Heart right ventricle (tissue), 16 donors: ENCODE measurements at regions not wholly inside any gene's neighbourhood (a gene's known extent, or its start where the extent isn't known, plus 50 kb on each side); places are given as distances from the start of the nearest gene placed in this dataset.

ENCODE experiments used
- ATAC-seq, 8 donors: fragments of 200-7000 bp; cut with Tn5 transposase; one replicate each; pipeline ENCODE4 v1.9.1; 2020; ENCODE audit warnings: mild to moderate bottlenecking in 8 of 8, moderate library complexity in 8 of 8, moderate number of reproducible peaks in 1 of 8
- DNase-seq, 2 donors: peaks; one replicate each; pipeline ENCODE4 v3.0.0-alpha.2; 2020
- H3K27ac ChIP-seq, 10 donors: fragments of 200-600 bp; sonication (generic) in 2 of 10; one replicate each; pipeline versions ENCODE4 v1.5.0 to v1.8.0; 2020 to 2022; ENCODE audit warnings: mild to moderate bottlenecking in 3 of 10
- H3K27me3 ChIP-seq, 7 donors: fragments of 200-600 bp; one replicate each; pipeline ENCODE4 v1.8.0; 2021 to 2022; ENCODE audit warnings: mild to moderate bottlenecking in 2 of 7
- H3K36me3 ChIP-seq, 9 donors: fragments of 200-600 bp; sonication (generic) in 1 of 9; one replicate each; pipeline versions ENCODE4 v1.5.0 to v1.8.0; 2020 to 2022; ENCODE audit warnings: mild to moderate bottlenecking in 2 of 9
- H3K4me1 ChIP-seq, 9 donors: fragments of 200-600 bp; sonication (generic) in 1 of 9; one replicate each; pipeline versions ENCODE4 v1.5.0 to v1.8.0; 2020 to 2022; ENCODE audit warnings: mild to moderate bottlenecking in 4 of 9
- H3K4me3 ChIP-seq, 10 donors: fragments of 200-600 bp; sonication (generic) in 2 of 10; one replicate each; pipeline versions ENCODE4 v1.5.0 to v1.8.0; 2020 to 2022; ENCODE audit warnings: mild to moderate bottlenecking in 7 of 10, moderate library complexity in 2 of 10
- H3K9me3 ChIP-seq, 11 donors: fragments of 200-600 bp in 10 of 11; sonication (generic) in 2 of 11; one replicate each; pipeline versions ENCODE4 v1.5.0 to v1.8.0; 2013 to 2022; ENCODE audit warnings: mild to moderate bottlenecking in 2 of 11, control low read depth in 1 of 11, moderate library complexity in 1 of 11
- WGBS, 2 donors: extraction: QIAGEN DNeasy Blood & Tissue Kit; methylation state at CpG; one replicate each; pipeline ENCODE4 v1.1.7; 2013; ENCODE audit warnings: inconsistent platforms in 1 of 2; 5-methylcytosine and 5-hydroxymethylcytosine counted together
- intact Hi-C, 10 donors: fragments of 100-400 bp; cut with DNase I; formaldehyde crosslinking; loops; one replicate each; pipeline versions ENCODE4 v1.11.1 to v1.14.2; 2022
- TF ChIP-seq, protein P1 (sequence below), 9 donors: fragments of 200-600 bp; sonication (generic) in 2 of 9; IDR thresholded peaks; one replicate each; pipeline versions ENCODE4 v1.5.0 to v1.8.0; 2021 to 2022; ENCODE audit warnings: antibody characterized with exemption in 9 of 9, mild to moderate bottlenecking in 5 of 9, moderate library complexity in 1 of 9
- donor health status: Arrhythmogenic right ventricular cardiomyopathy.
- donor health status: ischemic (EF 13 %, LVEDD 7.1; RV severe dilation, severe dysfunction).
- donor health status: healthy with polysubstance abuse.
- donor health status: DM: no; HTN: yes; CAD: no.
- donor health status: DM: no; HTN: no; CAD: no.
- donor health status: ischemic (EF 25% LVEDD 6.9; RV normal size, moderate dysfunction).
- donor health status: ischemic (EF 25% LVEDD 5.7; RV mildly dilated, moderate dysfunction).
- donor health status: healthy.
- donor health status: DM: yes; HTN: yes; CAD: no.
- donor health status: Ischemic cardiomyopathy.
- donor health status: ischemic (EF 35%, LVEDD 5.7; RV mildly dilated, moderate dysfunction).
- donor health status: nonischemic (EF 11% LVEDD 7.7; RV severe dilation, severe dysfunction).
- donor health status: DM: yes; HTN: yes; CAD: no.
- donor health status: PGD.
- donor health status: ischemic (EF 29% LVEDD 5.4; RV normal size, mild dysfunction).
- donor health status: nonischemic (EF 23%, LVEDD 6.1; RV moderate dilation, normal function).

DNA sequence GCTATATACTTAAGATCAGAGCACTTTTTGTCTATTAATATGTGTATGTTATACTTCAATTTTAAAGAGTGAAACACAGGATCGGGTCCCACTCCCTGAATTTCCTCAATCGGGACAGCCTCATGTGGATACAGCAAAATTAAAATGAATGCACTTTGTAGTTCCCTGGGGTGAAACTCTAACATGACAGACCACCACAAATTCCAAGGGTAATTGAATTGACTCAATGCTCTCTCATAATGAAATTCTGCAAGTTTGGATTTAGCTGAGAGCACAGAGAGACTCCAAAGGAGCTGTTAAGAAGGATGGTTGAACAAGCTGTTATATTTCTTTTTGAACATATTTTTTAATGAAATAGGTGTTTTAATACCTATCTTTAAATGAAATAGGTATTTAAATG lies 413.6 kb downstream of the GXYLT1 start:
- Histone ChIP-seq H3K36me3 (no peaks in the 10 kb centered on the region), H3K27ac (no peak overlapping the region), H3K4me3 (no peak overlapping the region), H3K4me1 (no peaks in the 10 kb centered on the region), H3K27me3 (no peaks in the 10 kb centered on the region), H3K9me3 (peaks cover 0 to 3% (median 0%) of the 10 kb centered on the region in 11 donors)
- intact Hi-C loops: no loop called here
- 85 to 86% methylated on average over 2 of the region's 2 CpGs for WGBS, 2 donors
- TF ChIP-seq, protein P1, sequence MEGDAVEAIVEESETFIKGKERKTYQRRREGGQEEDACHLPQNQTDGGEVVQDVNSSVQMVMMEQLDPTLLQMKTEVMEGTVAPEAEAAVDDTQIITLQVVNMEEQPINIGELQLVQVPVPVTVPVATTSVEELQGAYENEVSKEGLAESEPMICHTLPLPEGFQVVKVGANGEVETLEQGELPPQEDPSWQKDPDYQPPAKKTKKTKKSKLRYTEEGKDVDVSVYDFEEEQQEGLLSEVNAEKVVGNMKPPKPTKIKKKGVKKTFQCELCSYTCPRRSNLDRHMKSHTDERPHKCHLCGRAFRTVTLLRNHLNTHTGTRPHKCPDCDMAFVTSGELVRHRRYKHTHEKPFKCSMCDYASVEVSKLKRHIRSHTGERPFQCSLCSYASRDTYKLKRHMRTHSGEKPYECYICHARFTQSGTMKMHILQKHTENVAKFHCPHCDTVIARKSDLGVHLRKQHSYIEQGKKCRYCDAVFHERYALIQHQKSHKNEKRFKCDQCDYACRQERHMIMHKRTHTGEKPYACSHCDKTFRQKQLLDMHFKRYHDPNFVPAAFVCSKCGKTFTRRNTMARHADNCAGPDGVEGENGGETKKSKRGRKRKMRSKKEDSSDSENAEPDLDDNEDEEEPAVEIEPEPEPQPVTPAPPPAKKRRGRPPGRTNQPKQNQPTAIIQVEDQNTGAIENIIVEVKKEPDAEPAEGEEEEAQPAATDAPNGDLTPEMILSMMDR (IDR thresholded peaks at IDR 0.05): no peak
- ATAC-seq: no peak
- DNase-seq: no peak

DNA sequence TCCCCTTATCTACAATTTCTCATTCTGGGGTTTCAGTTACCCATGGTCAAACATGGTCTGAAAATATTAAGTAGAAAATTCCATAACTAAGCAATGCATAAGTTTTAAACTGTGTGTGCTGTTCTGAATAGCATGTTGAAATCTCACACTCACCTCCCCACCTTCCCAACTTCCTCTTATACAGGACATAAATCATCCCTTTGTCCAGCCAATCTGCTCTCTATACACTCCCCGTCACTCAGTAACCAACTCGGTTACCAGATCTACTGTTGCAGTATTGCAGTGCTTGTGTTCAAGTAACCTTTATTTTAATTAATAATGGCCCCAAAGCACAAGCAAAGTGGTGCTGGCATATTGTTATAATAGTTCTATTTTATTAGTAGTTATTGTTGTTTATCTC lies 420.5 kb downstream of the GXYLT1 start:
- H3K9me3 ChIP-seq: no peaks in the 10 kb centered on the region
- no peak overlapping the region for H3K4me3 ChIP-seq
- no peak for DNase-seq
- no peaks in the 10 kb centered on the region for H3K36me3 ChIP-seq
- H3K4me1 ChIP-seq: no peaks in the 10 kb centered on the region
- intact Hi-C loops: loop anchor here in 1 of 10 donors (10.0 kb wide), 1 partner anchor 911 kb away; no protein-coding TSS in a partner anchor
- H3K27ac ChIP-seq: no peak overlapping the region
- no peaks in the 10 kb centered on the region for H3K27me3 ChIP-seq
- 73 to 76% methylated on average over 2 of the region's 2 CpGs for WGBS, 2 donors
- ATAC-seq: no peak
- TF ChIP-seq, protein P1 (IDR thresholded peaks at IDR 0.05): no peak

DNA sequence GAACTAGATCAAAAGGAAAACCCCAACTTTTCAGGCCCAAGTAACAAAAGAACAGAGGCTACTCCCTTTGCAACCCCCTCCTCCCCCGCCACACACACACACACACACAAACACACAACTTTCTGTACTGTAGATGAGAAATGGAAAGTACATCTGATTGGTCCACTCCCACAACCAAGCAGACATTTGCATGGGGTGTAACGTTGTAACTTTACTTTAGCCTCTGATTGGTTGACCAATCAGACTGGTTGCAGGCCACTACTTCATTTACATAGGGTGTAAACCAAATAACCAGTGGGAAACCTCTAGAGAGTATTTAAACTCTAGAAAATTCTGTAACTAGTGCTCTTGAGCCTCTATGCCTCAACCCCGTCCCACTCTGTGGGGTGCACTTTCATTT lies 425.5 kb downstream of the GXYLT1 start:
- Histone ChIP-seq H3K27me3 (no peaks in the 10 kb centered on the region), H3K9me3 (no peaks in the 10 kb centered on the region), H3K27ac (no peak overlapping the region), H3K36me3 (no peaks in the 10 kb centered on the region), H3K4me1 (peaks cover 0 to 5% (median 0%) of the 10 kb centered on the region in 9 donors), H3K4me3 (no peak overlapping the region)
- intact Hi-C loops: no loop called here
- no peak for ATAC-seq
- TF ChIP-seq, protein P1 (IDR thresholded peaks at IDR 0.05): no peak
- DNase-seq: no peak
- 80% methylated on average over 3 of the region's 3 CpGs for WGBS, 2 donors

DNA sequence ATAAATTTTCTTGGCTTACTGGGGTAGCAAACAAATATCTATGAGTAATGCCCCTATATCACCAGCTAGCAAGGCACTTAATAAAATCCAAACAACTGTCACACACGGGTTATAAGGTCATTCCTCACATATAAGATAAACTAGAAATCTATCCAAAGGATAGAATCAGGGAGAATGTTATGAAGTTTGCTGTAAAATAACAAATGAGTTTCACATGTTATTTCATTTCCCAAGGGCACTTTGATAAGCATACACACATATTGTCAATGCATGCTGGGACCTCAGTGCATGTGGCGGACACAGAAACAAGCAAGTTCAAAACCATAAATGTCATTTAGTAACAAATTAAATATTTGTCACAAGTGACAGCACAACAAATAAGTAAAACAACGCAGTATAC lies 429.4 kb downstream of the GXYLT1 start:
- intact Hi-C loops: no loop called here
- peaks cover 0 to 5% (median 0%) of the 10 kb centered on the region in 9 donors for H3K4me1 ChIP-seq
- DNase-seq (no peak), ATAC-seq (no peak)
- no peaks in the 10 kb centered on the region for H3K9me3 ChIP-seq
- H3K27ac ChIP-seq: no peak overlapping the region
- no peaks in the 10 kb centered on the region for H3K36me3 ChIP-seq
- no peaks in the 10 kb centered on the region for H3K27me3 ChIP-seq
- TF ChIP-seq, protein P1 (IDR thresholded peaks at IDR 0.05): no peak
- H3K4me3 ChIP-seq: no peak overlapping the region
- 56 to 62% methylated on average over 3 of the region's 3 CpGs for WGBS, 2 donors
